Forelimb muscle (tissue), 1 donor: ENCODE measurements at regions not wholly inside any gene's neighbourhood (a gene's known extent, or its start where the extent isn't known, plus 50 kb on each side); places are given as distances from the start of the nearest gene placed in this dataset.
"Not testable (repeated sequence)": the region's sequence is repeated elsewhere in the genome, so short reads cannot be mapped to it uniquely, and the experiment has no call there.

Source experiments
- DNase-seq: peaks from one replicate; pipeline ENCODE4 v3.0.0-alpha.2; 2013; ENCODE audit warnings: low read depth

GRCh38 chr18:45342166-45342565 is 273.1 kb upstream of the SLC14A2 start:
- DNase-seq = no peak

GRCh38 chr18:45342653-45343052 is 272.6 kb upstream of the SLC14A2 start:
- no peak for DNase-seq

GRCh38 chr18:45343365-45343764 is 271.9 kb upstream of the SLC14A2 start:
- no peak for DNase-seq

- not testable (repeated sequence) for DNase-seq
Observed at GRCh38 chr18:45344680-45345079, 270.6 kb upstream of the SLC14A2 start.

- DNase-seq = no peak
Observed at GRCh38 chr18:45349019-45349418, 266.3 kb upstream of the SLC14A2 start.

GRCh38 chr18:45349467-45349866 is 265.8 kb upstream of the SLC14A2 start:
- DNase-seq = no peak

- DNase-seq = no peak
Observed at GRCh38 chr18:45350404-45351156, 264.7 kb upstream of the SLC14A2 start.

- no peak for DNase-seq
Observed at GRCh38 chr18:45352874-45353273, 262.4 kb upstream of the SLC14A2 start.

- no peak for DNase-seq
Observed at GRCh38 chr18:45353530-45353929, 261.7 kb upstream of the SLC14A2 start.

GRCh38 chr18:45355944-45356520 is 259.2 kb upstream of the SLC14A2 start:
- no peak for DNase-seq

GRCh38 chr18:45357686-45358470 is 257.4 kb upstream of the SLC14A2 start:
- DNase-seq = no peak

- DNase-seq = no peak
Observed at GRCh38 chr18:45359275-45360009, 255.8 kb upstream of the SLC14A2 start.

GRCh38 chr18:45361125-45361851 is 254.0 kb upstream of the SLC14A2 start:
- no peak for DNase-seq

- no peak for DNase-seq
Observed at GRCh38 chr18:45363196-45363595, 252.1 kb upstream of the SLC14A2 start.

GRCh38 chr18:45365835-45366234 is 249.4 kb upstream of the SLC14A2 start:
- DNase-seq = no peak

- DNase-seq = no peak
Observed at GRCh38 chr18:45370255-45371010, 244.8 kb upstream of the SLC14A2 start.

- DNase-seq = no peak
Observed at GRCh38 chr18:45373286-45373880, 241.9 kb upstream of the SLC14A2 start.

- DNase-seq = no peak
Observed at GRCh38 chr18:45374236-45374635, 241.0 kb upstream of the SLC14A2 start.

GRCh38 chr18:45374878-45375630 is 240.2 kb upstream of the SLC14A2 start:
- DNase-seq = no peak
